Esophagus muscularis mucosa (tissue), 3 donors: ENCODE measurements at regions not wholly inside any gene's neighbourhood (a gene's known extent, or its start where the extent isn't known, plus 50 kb on each side); places are given as distances from the start of the nearest gene placed in this dataset.

Source experiments
- EP300 ChIP-seq: sonication (generic); formaldehyde crosslinking; IDR thresholded peaks from one replicate; pipeline ENCODE4 v1.6.1; 2017; ENCODE audit warnings: antibody characterized with exemption
- TF ChIP-seq, protein P1 (sequence below), 3 experiments: fragments of 200-600 bp in 2 of 3; fragments of 450-650 bp in 1 of 3; sonication (generic) in 2 of 3; IDR thresholded peaks; one replicate each; pipeline ENCODE4 v1.5.1; 2017 to 2019; ENCODE audit warnings: antibody characterized with exemption in 3 of 3, mild to moderate bottlenecking in 2 of 3, moderate library complexity in 1 of 3

DNA sequence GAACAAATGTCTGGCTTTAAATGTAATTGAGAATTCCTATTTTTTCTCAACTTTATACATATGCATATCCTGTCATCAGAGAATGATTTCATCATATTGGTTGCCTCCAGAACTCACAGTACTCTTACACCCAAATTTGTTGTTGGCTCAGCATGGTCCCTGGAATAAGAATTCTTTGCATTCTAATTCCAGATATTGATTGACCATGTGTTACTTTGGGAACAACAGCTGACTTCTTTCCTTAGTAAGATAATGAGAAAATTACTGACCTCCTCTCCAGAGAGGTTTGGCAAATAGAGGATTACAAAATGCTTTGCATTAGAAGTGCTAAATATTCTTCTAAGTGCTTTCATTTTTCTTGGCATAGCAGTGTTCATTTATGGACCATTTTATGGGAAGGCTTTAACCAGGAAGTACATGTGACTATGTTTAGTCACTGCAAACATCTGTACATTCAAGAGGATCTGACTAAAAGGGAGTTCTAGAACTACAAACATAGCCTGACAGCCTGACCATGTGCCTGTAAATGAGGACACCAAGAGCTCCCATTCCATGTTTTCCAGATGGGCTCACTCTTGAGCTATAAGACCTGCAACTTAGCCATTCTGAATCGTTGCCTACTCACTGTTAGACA lies 391.6 kb upstream of the DPPA4 start:
- TF ChIP-seq, protein P1, sequence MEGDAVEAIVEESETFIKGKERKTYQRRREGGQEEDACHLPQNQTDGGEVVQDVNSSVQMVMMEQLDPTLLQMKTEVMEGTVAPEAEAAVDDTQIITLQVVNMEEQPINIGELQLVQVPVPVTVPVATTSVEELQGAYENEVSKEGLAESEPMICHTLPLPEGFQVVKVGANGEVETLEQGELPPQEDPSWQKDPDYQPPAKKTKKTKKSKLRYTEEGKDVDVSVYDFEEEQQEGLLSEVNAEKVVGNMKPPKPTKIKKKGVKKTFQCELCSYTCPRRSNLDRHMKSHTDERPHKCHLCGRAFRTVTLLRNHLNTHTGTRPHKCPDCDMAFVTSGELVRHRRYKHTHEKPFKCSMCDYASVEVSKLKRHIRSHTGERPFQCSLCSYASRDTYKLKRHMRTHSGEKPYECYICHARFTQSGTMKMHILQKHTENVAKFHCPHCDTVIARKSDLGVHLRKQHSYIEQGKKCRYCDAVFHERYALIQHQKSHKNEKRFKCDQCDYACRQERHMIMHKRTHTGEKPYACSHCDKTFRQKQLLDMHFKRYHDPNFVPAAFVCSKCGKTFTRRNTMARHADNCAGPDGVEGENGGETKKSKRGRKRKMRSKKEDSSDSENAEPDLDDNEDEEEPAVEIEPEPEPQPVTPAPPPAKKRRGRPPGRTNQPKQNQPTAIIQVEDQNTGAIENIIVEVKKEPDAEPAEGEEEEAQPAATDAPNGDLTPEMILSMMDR (IDR thresholded peaks at IDR 0.05): no peak
- no peak for TF ChIP-seq EP300
